ENCODE measurements at regions not wholly inside any gene's neighbourhood (a gene's known extent, or its start where the extent isn't known, plus 50 kb on each side); places are given as distances from the start of the nearest gene placed in this dataset.

- POLR2A ChIA-PET = no interaction called here
- no peaks in the 10 kb centered on the region for H3K36me3 ChIP-seq (ENCODE audit: control insufficient read depth in 4 of 4, insufficient read depth in 4 of 4, low read length in 3 of 4)
- no peak overlapping the region for H3K4me3 ChIP-seq (ENCODE audit: control insufficient read depth in 1 of 7, extremely low read depth in 1 of 7, insufficient read depth in 4 of 7, low read depth in 2 of 7, low read length in 6 of 7)
- H3K4me1 ChIP-seq (ENCODE audit: control extremely low read depth in 1 of 4, control insufficient read depth in 4 of 4, insufficient read depth in 4 of 4, low read length in 3 of 4) = no peaks in the 10 kb centered on the region
- H3K27me3 ChIP-seq (replicated peaks in 2 of 5; ENCODE audit: control insufficient read depth in 4 of 5, insufficient read depth in 5 of 5, low read length in 4 of 5) = no peaks in the 10 kb centered on the region
- no peak overlapping the region for H3K27ac ChIP-seq (ENCODE audit: insufficient read depth in 1 of 2, low read depth in 1 of 2, low read length in 2 of 2, poor library complexity in 1 of 2, severe bottlenecking in 2 of 2)
- WGBS (ENCODE audit: insufficient coverage) = 93% methylated on average over 12 of the region's 17 CpGs
- H3K9me3 ChIP-seq (ENCODE audit: control extremely low read depth in 1 of 5, control insufficient read depth in 4 of 5, insufficient read depth in 2 of 5, low read depth in 1 of 5, low read length in 4 of 5) = peaks cover 0 to 4% (median 1%) of the 10 kb centered on the region in 5 experiments
- CTCF ChIA-PET = interaction anchor here (1.7 kb wide), 1 partner anchor 16 kb away, joined by 3 read pairs; no protein-coding TSS in a partner anchor
- no peak for DNase-seq
Observed at GRCh38 chr3:82505079-82505756, 743.8 kb upstream of the GBE1 start.

GRCh38 chr3:82498186-82498585 is 736.7 kb upstream of the GBE1 start:
- DNase-seq = no peak
- Histone ChIP-seq H3K4me1 (ENCODE audit: control extremely low read depth in 1 of 4, control insufficient read depth in 4 of 4, insufficient read depth in 4 of 4, low read length in 3 of 4) (no peaks in the 10 kb centered on the region), H3K9me3 (ENCODE audit: control extremely low read depth in 1 of 5, control insufficient read depth in 4 of 5, insufficient read depth in 2 of 5, low read depth in 1 of 5, low read length in 4 of 5) (no peaks in the 10 kb centered on the region), H3K4me3 (ENCODE audit: control insufficient read depth in 1 of 7, extremely low read depth in 1 of 7, insufficient read depth in 4 of 7, low read depth in 2 of 7, low read length in 6 of 7) (no peak overlapping the region), H3K27me3 (replicated peaks in 2 of 5; ENCODE audit: control insufficient read depth in 4 of 5, insufficient read depth in 5 of 5, low read length in 4 of 5) (no peaks in the 10 kb centered on the region), H3K27ac (ENCODE audit: insufficient read depth in 1 of 2, low read depth in 1 of 2, low read length in 2 of 2, poor library complexity in 1 of 2, severe bottlenecking in 2 of 2) (no peak overlapping the region), H3K36me3 (ENCODE audit: control insufficient read depth in 4 of 4, insufficient read depth in 4 of 4, low read length in 3 of 4) (no peaks in the 10 kb centered on the region)
- CTCF ChIA-PET = no interaction called here
- POLR2A ChIA-PET = no interaction called here
- WGBS (ENCODE audit: insufficient coverage) = 93% methylated on average over 7 of the region's 11 CpGs

- ChIA-PET CTCF (no interaction called here), POLR2A (no interaction called here)
- no peaks in the 10 kb centered on the region for H3K4me1 ChIP-seq (ENCODE audit: control extremely low read depth in 1 of 4, control insufficient read depth in 4 of 4, insufficient read depth in 4 of 4, low read length in 3 of 4)
- DNase-seq = peak in 2 of 3 donors; percentile 1 to 6
- 75% methylated on average over 4 of the region's 8 CpGs for WGBS (ENCODE audit: insufficient coverage)
- H3K27me3 ChIP-seq (replicated peaks in 2 of 5; ENCODE audit: control insufficient read depth in 4 of 5, insufficient read depth in 5 of 5, low read length in 4 of 5) = no peaks in the 10 kb centered on the region
- H3K27ac ChIP-seq (ENCODE audit: insufficient read depth in 1 of 2, low read depth in 1 of 2, low read length in 2 of 2, poor library complexity in 1 of 2, severe bottlenecking in 2 of 2) = no peak overlapping the region
- no peaks in the 10 kb centered on the region for H3K36me3 ChIP-seq (ENCODE audit: control insufficient read depth in 4 of 4, insufficient read depth in 4 of 4, low read length in 3 of 4)
- no peaks in the 10 kb centered on the region for H3K9me3 ChIP-seq (ENCODE audit: control extremely low read depth in 1 of 5, control insufficient read depth in 4 of 5, insufficient read depth in 2 of 5, low read depth in 1 of 5, low read length in 4 of 5)
- H3K4me3 ChIP-seq (ENCODE audit: control insufficient read depth in 1 of 7, extremely low read depth in 1 of 7, insufficient read depth in 4 of 7, low read depth in 2 of 7, low read length in 6 of 7) = no peak overlapping the region
Observed at GRCh38 chr3:82496890-82497560, 735.6 kb upstream of the GBE1 start.

- no peaks in the 10 kb centered on the region for H3K9me3 ChIP-seq (ENCODE audit: control extremely low read depth in 1 of 5, control insufficient read depth in 4 of 5, insufficient read depth in 2 of 5, low read depth in 1 of 5, low read length in 4 of 5)
- no peak overlapping the region for H3K27ac ChIP-seq (ENCODE audit: insufficient read depth in 1 of 2, low read depth in 1 of 2, low read length in 2 of 2, poor library complexity in 1 of 2, severe bottlenecking in 2 of 2)
- H3K27me3 ChIP-seq (replicated peaks in 2 of 5; ENCODE audit: control insufficient read depth in 4 of 5, insufficient read depth in 5 of 5, low read length in 4 of 5) = no peaks in the 10 kb centered on the region
- no peaks in the 10 kb centered on the region for H3K36me3 ChIP-seq (ENCODE audit: control insufficient read depth in 4 of 4, insufficient read depth in 4 of 4, low read length in 3 of 4)
- no peaks in the 10 kb centered on the region for H3K4me1 ChIP-seq (ENCODE audit: control extremely low read depth in 1 of 4, control insufficient read depth in 4 of 4, insufficient read depth in 4 of 4, low read length in 3 of 4)
- DNase-seq = no peak
- ChIA-PET POLR2A (no interaction called here), CTCF (interaction anchor here (0.8 kb wide), 1 partner anchor 22 kb away, joined by 3 read pairs; no protein-coding TSS in a partner anchor)
- no peak overlapping the region for H3K4me3 ChIP-seq (ENCODE audit: control insufficient read depth in 1 of 7, extremely low read depth in 1 of 7, insufficient read depth in 4 of 7, low read depth in 2 of 7, low read length in 6 of 7)
- WGBS (ENCODE audit: insufficient coverage) = no CpG with 5 or more reads among the region's 2 CpGs
Observed at GRCh38 chr3:82495655-82496054, 734.2 kb upstream of the GBE1 start.

- no peaks in the 10 kb centered on the region for H3K27me3 ChIP-seq (replicated peaks in 2 of 5; ENCODE audit: control insufficient read depth in 4 of 5, insufficient read depth in 5 of 5, low read length in 4 of 5)
- DNase-seq = no peak
- H3K9me3 ChIP-seq (ENCODE audit: control extremely low read depth in 1 of 5, control insufficient read depth in 4 of 5, insufficient read depth in 2 of 5, low read depth in 1 of 5, low read length in 4 of 5) = no peaks in the 10 kb centered on the region
- H3K27ac ChIP-seq (ENCODE audit: insufficient read depth in 1 of 2, low read depth in 1 of 2, low read length in 2 of 2, poor library complexity in 1 of 2, severe bottlenecking in 2 of 2) = no peak overlapping the region
- no peaks in the 10 kb centered on the region for H3K36me3 ChIP-seq (ENCODE audit: control insufficient read depth in 4 of 4, insufficient read depth in 4 of 4, low read length in 3 of 4)
- 100% methylated on average over 1 of the region's 1 CpG for WGBS (ENCODE audit: insufficient coverage)
- ChIA-PET CTCF (no interaction called here), POLR2A (no interaction called here)
- H3K4me1 ChIP-seq (ENCODE audit: control extremely low read depth in 1 of 4, control insufficient read depth in 4 of 4, insufficient read depth in 4 of 4, low read length in 3 of 4) = no peaks in the 10 kb centered on the region
- no peak overlapping the region for H3K4me3 ChIP-seq (ENCODE audit: control insufficient read depth in 1 of 7, extremely low read depth in 1 of 7, insufficient read depth in 4 of 7, low read depth in 2 of 7, low read length in 6 of 7)
Observed at GRCh38 chr3:82494977-82495489, 733.6 kb upstream of the GBE1 start.

GRCh38 chr3:82493858-82494257 is 732.4 kb upstream of the GBE1 start:
- no peak overlapping the region for H3K27ac ChIP-seq (ENCODE audit: insufficient read depth in 1 of 2, low read depth in 1 of 2, low read length in 2 of 2, poor library complexity in 1 of 2, severe bottlenecking in 2 of 2)
- H3K4me1 ChIP-seq (ENCODE audit: control extremely low read depth in 1 of 4, control insufficient read depth in 4 of 4, insufficient read depth in 4 of 4, low read length in 3 of 4) = no peaks in the 10 kb centered on the region
- H3K4me3 ChIP-seq (ENCODE audit: control insufficient read depth in 1 of 7, extremely low read depth in 1 of 7, insufficient read depth in 4 of 7, low read depth in 2 of 7, low read length in 6 of 7) = no peak overlapping the region
- H3K9me3 ChIP-seq (ENCODE audit: control extremely low read depth in 1 of 5, control insufficient read depth in 4 of 5, insufficient read depth in 2 of 5, low read depth in 1 of 5, low read length in 4 of 5) = no peaks in the 10 kb centered on the region
- no peak for DNase-seq
- no peaks in the 10 kb centered on the region for H3K27me3 ChIP-seq (replicated peaks in 2 of 5; ENCODE audit: control insufficient read depth in 4 of 5, insufficient read depth in 5 of 5, low read length in 4 of 5)
- H3K36me3 ChIP-seq (ENCODE audit: control insufficient read depth in 4 of 4, insufficient read depth in 4 of 4, low read length in 3 of 4) = no peaks in the 10 kb centered on the region
- ChIA-PET POLR2A (no interaction called here), CTCF (no interaction called here)
- 100% methylated on average over 2 of the region's 2 CpGs for WGBS (ENCODE audit: insufficient coverage)

- H3K9me3 ChIP-seq (ENCODE audit: control extremely low read depth in 1 of 5, control insufficient read depth in 4 of 5, insufficient read depth in 2 of 5, low read depth in 1 of 5, low read length in 4 of 5) = no peaks in the 10 kb centered on the region
- no peaks in the 10 kb centered on the region for H3K36me3 ChIP-seq (ENCODE audit: control insufficient read depth in 4 of 4, insufficient read depth in 4 of 4, low read length in 3 of 4)
- no peaks in the 10 kb centered on the region for H3K4me1 ChIP-seq (ENCODE audit: control extremely low read depth in 1 of 4, control insufficient read depth in 4 of 4, insufficient read depth in 4 of 4, low read length in 3 of 4)
- DNase-seq = no peak
- WGBS (ENCODE audit: insufficient coverage) = no CpG with 5 or more reads among the region's 1 CpG
- H3K4me3 ChIP-seq (ENCODE audit: control insufficient read depth in 1 of 7, extremely low read depth in 1 of 7, insufficient read depth in 4 of 7, low read depth in 2 of 7, low read length in 6 of 7) = no peak overlapping the region
- ChIA-PET CTCF (no interaction called here), POLR2A (no interaction called here)
- no peak overlapping the region for H3K27ac ChIP-seq (ENCODE audit: insufficient read depth in 1 of 2, low read depth in 1 of 2, low read length in 2 of 2, poor library complexity in 1 of 2, severe bottlenecking in 2 of 2)
- H3K27me3 ChIP-seq (replicated peaks in 2 of 5; ENCODE audit: control insufficient read depth in 4 of 5, insufficient read depth in 5 of 5, low read length in 4 of 5) = no peaks in the 10 kb centered on the region
Observed at GRCh38 chr3:82475306-82475705, 713.9 kb upstream of the GBE1 start.

Measured in common myeloid progenitor, CD34-positive (primary cell).